Ishikawa (cell line): ENCODE measurements at regions not wholly inside any gene's neighbourhood (a gene's known extent, or its start where the extent isn't known, plus 50 kb on each side); places are given as distances from the start of the nearest gene placed in this dataset.

Source experiments
- EGR1 ChIP-seq: IDR thresholded peaks from 2 replicates; pipeline ENCODE4 v1.6.1; 2012
- REST ChIP-seq: IDR thresholded peaks from 2 replicates; pipeline ENCODE4 v1.6.1; 2012; ENCODE audit warnings: low read depth, mild to moderate bottlenecking
- TCF12 ChIP-seq: IDR thresholded peaks from 2 replicates; pipeline ENCODE4 v1.6.1; 2012; ENCODE audit warnings: low read depth

GRCh38 chr6:95133578-95133977, 443.8 kb upstream of the MANEA start:
- TF ChIP-seq REST (no peak), TCF12 (no peak), EGR1 (no peak)
